Fibroblast of skin of abdomen (primary cell): ENCODE measurements at regions not wholly inside any gene's neighbourhood (a gene's known extent, or its start where the extent isn't known, plus 50 kb on each side); places are given as distances from the start of the nearest gene placed in this dataset.

ENCODE experiments used
- DNase-seq: peaks from one replicate; pipeline ENCODE4 v3.0.0-alpha.2; 2013

DNA sequence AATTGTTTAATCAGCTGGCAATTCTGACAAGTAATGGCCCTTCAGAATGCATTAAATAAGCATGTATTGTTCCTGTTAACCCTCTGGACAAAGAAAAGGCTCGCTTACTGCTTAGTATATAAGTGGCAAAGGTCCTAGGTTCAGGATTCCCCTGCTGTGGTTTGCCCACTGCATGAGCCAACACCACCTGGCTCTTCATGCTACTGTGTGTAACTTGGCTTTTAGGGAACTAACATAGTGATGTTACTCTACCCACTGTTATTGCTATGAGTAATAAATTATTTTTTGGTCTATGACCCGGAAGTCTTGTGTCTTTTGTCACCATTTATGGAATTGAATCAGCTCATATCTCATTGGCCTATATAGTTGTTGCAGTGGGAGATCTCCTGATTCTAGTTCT, 791.7 kb upstream of the PHF14 start:
- no peak for DNase-seq

DNA sequence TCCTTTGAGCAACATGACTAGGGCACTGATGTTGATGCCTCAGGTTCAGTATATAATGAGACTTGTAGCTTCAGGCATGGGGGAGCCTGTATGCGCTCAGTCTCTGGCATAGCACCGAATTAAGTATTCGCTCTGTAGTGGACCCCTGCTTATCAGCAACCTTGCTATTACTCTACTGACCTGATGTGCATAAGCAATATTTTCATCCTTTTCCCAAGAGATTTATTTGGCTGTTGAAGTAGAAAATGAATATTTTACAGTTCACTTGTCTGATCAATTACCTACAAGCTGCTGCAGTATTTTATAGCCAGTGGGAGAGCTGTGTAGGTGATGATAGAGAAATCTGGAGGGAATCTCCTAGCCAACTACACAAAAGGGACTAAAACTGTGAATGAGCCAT, 781.6 kb upstream of the PHF14 start:
- DNase-seq, result no peak

DNA sequence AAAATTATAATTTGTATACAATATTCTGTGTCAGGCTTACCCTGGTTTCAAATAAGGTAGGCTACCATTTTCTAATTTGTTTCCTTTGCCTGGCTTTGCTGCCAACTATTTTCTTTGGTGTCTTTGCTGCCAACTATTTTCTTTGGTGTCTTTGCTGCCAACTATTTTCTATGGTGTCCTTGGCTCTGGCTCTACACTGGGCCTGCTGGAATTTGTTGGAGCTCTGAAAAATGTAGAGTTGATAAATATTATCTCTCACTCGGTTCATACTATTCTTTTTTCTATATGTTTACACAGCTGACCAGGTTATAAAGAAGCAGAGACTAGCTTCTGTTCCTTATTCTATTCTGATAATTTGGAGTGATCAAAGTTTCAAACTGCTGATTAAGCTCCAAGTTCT, 768.0 kb upstream of the PHF14 start:
- no peak for DNase-seq

DNA sequence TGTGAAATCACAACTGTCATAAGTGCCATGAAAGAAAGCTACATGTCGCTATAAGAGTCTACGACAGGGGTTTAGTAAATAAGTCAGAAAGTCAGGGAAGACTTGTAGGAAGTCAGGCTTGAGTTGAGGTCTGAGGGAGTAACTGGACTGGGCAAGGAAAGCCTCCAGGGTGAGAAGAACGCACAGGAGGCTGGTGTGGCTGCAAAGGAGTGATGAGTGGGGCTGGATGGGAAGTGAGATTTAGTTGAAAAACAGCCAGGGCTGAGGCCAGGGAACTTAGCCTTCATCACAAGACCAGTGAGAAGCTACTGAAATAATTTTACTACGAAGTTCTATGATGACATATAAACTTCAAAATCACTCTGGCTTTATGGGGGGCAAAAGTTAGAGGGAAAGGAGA, 763.7 kb upstream of the PHF14 start:
- DNase-seq, result no peak

DNA sequence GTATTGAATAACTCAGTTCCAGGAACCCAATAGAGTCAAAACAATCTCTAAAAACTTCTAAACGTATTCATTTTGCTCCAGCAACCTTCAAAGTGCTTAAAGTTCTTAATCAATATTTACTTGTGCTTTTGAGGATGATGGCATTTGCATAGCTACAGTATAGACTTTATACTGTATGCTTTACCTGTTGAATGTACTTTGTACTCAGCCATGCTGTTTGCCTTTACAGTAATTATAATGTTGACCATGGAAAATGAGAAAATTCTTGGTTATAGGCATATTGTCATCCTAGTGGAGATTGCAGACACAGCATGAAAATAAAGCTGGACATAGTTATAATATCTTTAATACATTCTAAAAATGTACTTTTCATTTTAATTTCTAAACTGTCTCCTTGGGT, 762.7 kb upstream of the PHF14 start:
- DNase-seq, result no peak

DNA sequence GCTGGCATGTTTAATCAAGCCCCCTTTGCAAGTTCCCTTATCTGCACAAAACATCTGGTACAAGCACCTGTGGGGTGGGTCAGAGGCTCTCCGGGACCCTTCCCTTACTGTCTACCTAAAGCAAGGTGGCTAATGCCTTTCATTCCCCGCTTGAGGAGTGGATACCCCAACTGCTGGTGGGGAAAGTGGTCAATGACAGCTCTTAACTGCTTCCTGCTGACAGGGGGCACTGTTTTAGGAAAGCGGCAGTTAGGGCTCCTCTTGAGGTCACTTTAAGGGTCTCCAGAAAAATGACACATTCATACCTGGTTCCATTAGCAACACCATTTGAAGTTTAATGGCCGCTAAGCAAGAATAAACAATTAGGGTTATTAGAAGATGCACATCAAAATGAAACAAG, 761.8 kb upstream of the PHF14 start:
- DNase-seq, result no peak

DNA sequence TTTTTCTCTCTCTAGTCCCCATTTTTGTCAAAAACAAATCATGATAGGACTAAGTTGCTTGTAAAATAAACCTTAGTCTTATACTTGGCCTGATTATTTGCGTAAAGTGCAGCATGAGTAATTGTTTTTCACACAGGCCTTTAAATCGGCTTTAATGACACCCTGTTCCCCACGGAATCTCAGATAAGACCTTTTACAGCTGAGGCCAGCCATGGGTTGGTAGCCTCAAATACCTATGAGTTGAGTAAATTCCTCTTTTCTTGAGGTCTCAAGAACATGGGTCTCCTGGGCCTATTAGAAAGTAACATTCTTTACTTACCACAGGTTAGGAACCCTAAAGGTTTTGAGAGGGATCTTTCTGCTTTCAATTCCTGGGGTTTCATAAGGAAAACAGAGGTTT, 761.0 kb upstream of the PHF14 start:
- DNase-seq, result no peak

DNA sequence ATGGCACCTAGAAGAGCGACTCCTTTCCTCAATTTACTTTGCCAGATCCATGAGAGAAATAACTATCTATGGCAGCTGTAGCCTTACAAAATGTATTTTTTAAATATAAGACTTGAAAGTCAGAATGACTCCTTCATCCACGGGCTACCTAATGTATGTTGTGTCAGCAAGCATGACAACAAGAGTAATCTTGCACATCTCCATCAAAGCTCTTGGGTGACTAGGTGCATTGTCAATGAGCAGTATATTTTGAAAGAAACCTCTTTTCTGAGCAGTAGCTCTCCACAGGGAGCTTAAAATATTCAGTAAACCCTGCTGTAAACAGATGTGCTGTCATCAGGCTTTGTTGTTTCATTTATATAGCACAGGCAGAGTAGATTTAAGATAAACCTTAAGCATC, 757.2 kb upstream of the PHF14 start:
- DNase-seq, result no peak

DNA sequence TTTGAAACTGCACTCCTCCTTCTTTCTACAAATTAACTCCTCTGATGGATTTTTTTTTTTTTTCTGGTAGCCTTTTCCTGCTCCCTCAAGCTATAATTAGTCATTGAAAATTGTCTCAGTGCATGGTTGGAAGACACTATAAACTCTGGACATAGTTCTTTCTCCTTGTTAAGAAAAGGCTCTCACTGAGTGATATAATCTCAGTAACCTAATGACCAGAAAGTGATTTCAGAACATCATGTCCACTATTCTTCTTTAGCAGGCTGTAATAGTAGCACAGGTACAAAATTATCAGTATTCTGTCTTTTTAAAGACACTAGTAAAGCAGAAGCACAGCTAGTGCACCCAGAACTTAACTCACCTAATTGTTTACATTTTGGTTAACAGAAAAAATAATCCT, 752.6 kb upstream of the PHF14 start:
- DNase-seq, result no peak

DNA sequence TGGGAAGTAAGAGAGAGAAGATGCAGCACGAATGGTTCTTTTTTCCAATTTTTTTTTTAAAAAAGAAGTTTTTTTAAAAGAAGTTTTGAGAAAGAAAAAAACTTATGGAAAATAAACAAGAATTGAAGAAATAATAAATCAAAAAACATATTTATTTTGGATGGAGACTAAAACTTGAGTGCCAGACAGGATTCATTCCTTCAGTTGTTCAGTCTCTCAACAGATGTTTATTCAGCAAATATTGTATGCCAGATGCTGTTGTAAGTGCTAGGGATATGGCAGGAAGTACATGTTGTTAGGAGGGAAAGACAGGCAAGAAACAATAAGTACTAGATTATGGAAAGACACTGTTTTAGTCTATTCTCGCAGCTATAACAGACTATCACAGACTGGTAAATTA, 750.7 kb upstream of the PHF14 start:
- DNase-seq, result no peak

DNA sequence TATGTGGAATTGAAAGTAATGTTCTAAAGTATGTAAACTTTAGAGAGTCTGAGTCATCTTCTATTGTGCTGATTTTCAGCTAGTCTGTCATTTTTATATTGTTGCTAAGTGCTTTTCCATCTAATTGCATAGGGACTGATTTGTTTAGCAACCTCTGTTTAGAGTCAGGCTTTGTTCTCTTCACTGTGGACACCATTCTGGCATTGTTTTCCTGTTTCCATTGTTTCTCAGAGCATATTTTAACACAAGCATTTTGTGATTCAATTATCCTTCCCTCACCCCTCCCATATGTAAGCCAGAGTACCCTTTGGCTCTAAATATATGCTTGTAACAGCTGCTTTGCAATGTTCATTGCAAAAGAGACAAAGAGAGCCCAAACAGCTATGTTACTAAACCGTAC, 748.4 kb upstream of the PHF14 start:
- no peak for DNase-seq

DNA sequence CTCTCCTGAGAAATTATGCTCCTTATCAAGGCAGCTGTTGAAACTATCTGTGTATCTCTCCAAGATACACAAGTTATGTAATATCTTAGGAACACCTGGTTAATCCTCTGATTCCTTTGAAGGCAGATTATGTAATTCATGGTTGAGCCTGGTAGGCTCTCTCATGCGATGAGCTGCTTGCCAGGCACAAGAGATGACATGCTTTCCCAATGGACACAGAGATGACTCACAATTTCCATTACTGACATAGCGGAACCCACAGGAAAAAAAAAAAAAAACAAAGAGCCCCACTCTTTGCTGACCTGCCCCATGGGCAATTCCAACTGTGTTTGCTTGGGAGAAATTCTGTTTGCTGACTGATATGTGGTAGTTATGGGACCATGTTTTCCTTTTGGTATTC, 736.4 kb upstream of the PHF14 start:
- DNase-seq, result peak; percentile 10

DNA sequence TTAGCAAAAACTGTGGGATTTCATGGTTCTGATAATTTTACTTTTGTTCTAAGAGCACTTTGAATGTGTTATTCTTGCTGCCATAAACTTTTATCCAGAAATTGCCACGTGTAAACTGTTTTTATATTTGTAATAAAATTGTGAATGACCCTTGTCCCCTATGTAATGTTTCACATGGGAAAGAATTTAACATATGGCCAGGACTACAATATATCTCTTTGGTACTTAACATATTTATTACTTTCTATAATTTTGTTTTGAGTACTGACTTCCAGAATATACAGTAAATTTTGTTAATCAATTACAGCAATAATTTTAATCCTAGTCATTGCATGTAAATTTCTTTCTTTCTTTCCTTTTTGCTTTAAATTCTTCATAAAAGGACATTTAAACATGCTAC, 735.0 kb upstream of the PHF14 start:
- DNase-seq, result no peak

DNA sequence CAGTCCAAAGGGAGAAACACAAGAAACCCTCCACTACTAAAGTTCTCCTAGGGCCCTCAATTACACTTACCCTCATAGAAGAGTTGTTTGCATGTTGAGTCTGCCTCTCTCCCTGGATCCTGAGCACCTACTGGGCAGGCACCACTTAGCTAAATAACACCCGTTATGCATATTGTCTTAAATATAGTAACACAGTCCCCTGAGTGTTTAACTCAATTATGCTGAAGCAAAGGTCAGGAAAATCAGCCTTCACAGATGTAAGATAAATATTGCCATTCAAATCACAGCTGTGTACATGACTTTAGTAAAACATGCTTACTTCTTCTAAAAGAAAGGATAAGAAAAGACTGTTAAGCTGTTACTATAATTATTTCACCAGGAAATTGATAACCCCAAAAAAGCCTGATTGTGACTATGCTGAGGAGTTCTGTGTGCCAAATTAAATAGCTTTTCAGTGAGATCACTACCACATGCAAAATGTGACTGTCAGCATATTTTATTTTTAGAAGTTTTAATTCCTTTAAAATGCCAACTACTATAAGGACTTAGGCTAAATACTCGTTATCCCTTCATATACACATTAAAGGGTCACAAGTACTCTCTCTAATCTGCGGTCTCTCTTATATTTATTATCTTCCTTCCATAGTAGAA, 733.9 kb upstream of the PHF14 start:
- no peak for DNase-seq

DNA sequence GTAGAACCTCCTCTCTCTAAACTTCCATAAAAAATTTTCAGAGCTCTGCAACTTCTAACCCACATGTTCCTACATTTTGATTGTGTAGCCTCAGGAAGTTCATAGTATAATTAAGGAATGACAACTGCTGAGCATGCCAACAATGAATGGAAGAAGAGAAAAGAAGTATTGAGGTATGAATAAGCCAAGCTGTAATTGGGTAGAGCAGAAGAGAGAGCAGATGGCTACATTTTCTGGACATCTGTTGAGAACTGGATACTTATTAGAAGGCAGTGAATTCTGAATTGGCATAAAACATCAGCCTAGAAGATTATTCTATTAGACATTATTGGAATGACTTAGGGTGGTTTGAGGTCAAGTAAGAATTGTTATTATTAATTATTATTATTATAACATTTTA, 728.3 kb upstream of the PHF14 start:
- DNase-seq, result no peak

DNA sequence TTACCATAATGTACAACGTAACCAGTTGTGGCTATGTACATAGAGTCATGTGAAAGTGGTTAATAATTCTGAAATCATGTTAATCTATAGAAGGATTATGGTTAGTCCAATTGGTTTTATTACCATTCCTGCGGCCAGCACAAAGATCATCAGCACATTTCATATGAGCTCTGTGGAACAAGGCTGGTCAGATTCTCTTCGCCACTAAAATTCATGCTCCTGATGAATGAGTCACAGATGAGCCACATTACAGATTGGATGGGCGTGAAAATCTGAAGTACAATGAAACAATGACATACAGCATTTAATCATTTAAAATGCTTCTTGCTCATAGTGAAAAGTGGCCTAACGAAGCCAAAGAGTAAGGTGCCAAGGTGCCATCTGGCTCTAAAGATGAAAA, 716.2 kb upstream of the PHF14 start:
- no peak for DNase-seq

DNA sequence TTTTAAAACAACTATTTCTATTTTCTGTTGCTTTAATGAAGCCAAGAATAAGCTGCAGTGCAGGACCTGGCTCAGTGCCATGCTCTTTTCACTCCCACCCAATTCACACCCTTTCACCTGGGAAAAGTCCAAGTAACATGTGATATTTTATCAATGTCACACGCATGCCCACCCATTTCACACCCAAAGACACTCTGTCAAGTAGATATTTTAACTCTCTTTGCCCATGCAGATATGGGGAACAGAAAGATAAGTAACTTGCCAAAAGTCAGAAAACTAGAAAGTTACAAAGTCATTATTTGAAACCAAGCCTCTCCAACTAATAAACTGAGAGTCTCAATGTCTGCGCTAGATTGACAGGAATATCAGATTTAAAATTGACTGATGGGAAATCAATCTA, 706.7 kb upstream of the PHF14 start:
- no peak for DNase-seq

DNA sequence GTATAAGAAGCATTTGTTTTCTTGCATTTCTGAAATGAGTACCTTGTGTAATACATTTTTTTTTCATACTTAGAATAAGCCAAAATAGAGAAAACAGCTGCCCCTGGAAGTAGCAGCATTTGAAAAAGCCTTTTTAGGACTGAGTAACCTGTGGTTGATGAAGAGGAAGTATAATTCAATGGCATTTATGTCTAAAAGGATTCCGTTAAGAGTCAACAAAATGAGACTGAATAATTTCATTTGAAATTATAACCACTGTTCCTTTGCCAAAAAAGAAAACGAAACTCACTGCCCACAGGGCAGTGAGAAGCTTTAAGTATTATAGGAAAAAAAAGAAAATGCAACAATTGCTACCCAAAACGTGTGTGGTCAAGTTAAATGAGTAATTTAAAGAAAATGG, 705.6 kb upstream of the PHF14 start:
- no peak for DNase-seq

DNA sequence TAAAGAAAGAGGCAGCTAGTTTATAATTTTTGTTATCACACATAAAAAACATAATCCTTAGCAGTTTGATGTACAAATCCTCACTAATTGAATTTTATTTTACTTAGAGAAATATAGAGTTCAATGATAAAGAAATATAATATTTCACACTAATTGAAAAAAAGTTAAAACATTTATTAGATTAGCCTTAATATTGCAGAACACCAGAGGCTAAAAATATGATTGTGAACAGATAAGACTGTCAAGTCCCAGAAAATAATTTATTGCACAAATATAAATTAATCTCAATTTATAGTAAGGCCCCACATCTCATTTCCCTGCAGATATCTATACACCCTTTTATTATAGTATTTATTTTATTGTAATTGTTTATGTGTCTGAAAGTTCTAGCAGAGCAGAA, 690.8 kb upstream of the PHF14 start:
- DNase-seq, result no peak

DNA sequence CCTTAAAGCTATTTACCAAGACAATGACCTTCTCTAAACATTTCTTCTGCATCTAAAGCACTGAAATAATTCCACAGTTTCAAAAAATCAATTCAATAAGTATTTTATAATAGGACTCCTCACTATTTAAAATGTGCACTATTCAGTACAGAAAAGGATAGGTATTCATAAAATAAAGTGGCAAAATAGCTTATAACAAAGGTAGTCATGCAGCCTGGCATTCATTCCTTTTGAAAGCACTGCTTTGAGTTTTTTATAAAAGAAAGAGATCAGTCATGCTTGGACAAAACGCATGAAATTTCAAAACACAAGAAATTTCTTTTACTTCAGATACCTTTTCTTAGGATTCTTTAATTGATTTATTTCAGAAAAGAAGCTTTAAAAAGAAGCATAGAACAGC, 689.7 kb upstream of the PHF14 start:
- no peak for DNase-seq

DNA sequence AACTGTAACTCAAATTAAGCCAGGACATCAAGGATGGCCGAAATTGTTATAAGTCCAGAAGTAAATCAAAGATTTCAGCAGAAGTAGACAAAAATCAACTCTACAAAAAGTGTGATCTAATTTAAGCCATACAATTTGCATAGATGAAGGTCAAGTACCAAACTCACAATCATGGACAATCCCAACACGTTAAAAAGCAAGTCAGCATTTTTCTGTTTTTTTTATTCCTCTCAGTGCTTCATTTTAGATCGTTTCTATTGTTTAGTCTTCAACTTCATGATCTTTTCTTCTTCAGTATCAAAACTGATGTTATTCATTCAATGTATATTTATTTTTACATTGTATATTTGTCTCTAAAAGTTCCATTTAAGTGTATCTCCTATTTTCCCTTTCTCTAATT, 674.3 kb upstream of the PHF14 start:
- DNase-seq, result no peak

DNA sequence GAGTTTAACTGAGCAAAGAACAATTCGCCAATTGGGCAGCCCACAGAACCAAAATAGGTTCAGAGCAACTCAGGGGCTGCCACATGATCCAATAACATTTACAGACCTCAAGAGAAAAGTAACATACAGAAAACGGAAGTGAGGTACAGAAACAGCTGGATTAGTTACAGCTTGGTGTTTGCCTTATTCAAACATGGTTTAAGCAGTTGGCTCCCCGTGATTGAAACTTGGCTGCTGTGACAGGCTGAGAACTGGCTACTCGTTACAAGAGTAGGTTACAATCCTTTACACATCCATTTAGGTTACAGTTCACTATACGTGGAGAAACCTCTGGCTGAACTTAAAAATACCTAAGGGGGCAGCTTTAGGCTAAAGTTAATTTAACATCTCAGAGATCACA, 673.1 kb upstream of the PHF14 start:
- DNase-seq, result no peak

DNA sequence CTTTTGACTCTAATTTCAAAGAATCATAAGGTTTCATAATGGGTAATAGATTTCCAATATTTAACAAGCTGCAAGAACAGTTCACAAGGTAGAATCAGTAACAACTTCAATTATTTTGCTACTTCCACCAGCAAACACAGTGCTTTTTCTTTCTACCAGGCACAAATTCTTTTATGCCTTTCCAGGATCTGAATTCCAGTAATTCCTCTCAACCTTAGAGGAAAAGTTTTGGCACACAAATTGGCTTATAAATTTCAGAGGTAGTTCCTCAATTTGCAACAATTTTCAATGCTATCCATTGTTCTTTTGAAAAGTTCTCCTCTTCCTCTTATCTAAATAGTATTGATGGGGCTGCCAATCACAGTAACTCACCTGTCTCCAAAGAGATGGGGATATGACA, 665.4 kb upstream of the PHF14 start:
- DNase-seq, result no peak

DNA sequence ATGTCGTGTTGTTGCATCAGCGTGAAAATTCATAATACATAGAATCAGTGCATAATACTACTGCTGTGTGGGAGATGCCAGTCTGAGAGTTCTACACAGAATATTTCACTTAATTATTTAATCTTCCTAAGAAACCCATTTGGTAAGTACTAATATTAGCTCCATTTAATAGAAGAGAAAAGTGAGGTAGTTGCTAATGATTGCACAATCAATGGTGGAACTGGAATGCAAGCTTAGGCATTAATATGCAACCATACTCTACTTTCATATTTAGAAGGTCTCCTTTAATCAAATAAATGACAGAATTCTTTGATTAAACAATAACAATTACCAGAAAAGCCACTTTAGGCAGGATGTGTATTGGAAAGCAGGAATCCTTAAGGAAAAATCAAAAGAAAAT, 660.7 kb upstream of the PHF14 start:
- DNase-seq, result no peak

DNA sequence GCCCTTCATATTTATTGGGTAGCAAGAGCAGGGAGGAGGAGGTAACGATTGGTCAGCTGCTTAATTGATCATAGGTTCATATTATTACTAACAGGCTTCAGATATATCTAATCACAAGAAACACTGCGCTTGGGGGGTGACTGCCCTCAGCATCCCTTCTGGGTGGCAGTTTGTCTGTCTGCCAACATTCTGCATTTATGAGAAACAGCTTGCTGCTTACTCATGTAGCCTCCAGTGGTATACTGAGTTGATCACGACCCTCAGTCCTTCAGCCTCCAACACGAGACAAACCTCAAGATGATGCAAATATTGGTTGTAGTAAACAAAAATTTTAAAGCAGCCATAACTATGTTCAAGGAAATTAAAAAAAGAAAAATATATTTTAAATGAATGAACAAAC, 657.8 kb upstream of the PHF14 start:
- DNase-seq, result no peak

DNA sequence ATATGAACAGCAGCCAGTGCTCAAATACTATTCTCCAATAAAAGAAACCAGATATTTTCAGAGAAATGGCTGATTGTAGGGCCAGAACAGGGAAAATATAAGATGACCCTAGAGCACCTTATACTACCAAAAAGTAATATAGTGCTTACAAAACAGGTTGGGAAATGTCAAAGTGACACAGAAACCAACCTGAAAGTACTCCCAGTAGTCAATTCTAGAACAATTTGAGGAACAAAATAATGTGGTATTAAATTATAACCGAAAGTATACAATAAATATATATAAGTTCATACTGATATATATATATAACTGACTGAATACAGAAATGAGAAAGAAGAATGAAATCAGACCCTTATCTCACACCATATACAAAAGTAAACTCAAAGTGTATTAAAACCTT, 657.2 kb upstream of the PHF14 start:
- no peak for DNase-seq
